ENCODE measurements at regions not wholly inside any gene's neighbourhood (a gene's known extent, or its start where the extent isn't known, plus 50 kb on each side); places are given as distances from the start of the nearest gene placed in this dataset.

GRCh38 chr7:91683823-91684222 is 196.7 kb downstream of the MTERF1 start:
- peak; percentile 77 for DNase-seq (ENCODE audit: low read depth)
- TF ChIP-seq CTCF (IDR thresholded peaks at IDR 0.05; ENCODE audit: low read length, missing control alignments), result no peak

GRCh38 chr7:91685544-91685943 is 195.0 kb downstream of the MTERF1 start:
- TF ChIP-seq CTCF (IDR thresholded peaks at IDR 0.05; ENCODE audit: low read length, missing control alignments), result no peak
- H3K4me3 ChIP-seq (replicated peaks; ENCODE audit: low read depth, low read length), result no peak overlapping the region
- peak; percentile 74 for DNase-seq (ENCODE audit: low read depth)

More at GRCh38 chr7:91683823-91684222, 196.7 kb downstream of the MTERF1 start:
- H3K4me3 ChIP-seq (replicated peaks; ENCODE audit: low read depth, low read length), result no peak overlapping the region

GRCh38 chr7:91690541-91691070 is 189.9 kb downstream of the MTERF1 start:
- no peak for TF ChIP-seq CTCF (IDR thresholded peaks at IDR 0.05; ENCODE audit: low read length, missing control alignments)
- no peak overlapping the region for H3K4me3 ChIP-seq (replicated peaks; ENCODE audit: low read depth, low read length)
- DNase-seq (ENCODE audit: low read depth), result no peak

DNA sequence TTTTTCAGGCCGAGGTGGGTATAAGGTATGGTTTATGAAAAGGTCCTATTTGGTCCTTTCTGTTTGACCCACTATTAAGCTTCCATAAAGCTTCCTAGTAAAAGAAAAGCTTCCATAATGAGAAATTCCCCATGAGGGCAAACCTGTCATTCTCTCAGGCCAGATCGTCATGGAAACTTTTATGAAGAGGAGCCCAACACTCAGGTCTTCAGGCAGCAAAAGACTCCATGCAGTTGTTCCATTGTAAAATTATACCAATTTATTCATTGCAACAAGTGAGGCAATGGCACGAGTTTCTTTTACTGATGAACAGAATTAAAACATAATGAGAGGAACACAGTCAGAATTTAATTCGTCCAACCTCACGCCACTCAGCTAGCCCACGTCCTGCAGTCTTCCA is 188.6 kb downstream of the MTERF1 start:
- TF ChIP-seq CTCF (IDR thresholded peaks at IDR 0.05; ENCODE audit: low read length, missing control alignments), result no peak
- no peak overlapping the region for H3K4me3 ChIP-seq (replicated peaks; ENCODE audit: low read depth, low read length)
- no peak for DNase-seq (ENCODE audit: low read depth)

DNA sequence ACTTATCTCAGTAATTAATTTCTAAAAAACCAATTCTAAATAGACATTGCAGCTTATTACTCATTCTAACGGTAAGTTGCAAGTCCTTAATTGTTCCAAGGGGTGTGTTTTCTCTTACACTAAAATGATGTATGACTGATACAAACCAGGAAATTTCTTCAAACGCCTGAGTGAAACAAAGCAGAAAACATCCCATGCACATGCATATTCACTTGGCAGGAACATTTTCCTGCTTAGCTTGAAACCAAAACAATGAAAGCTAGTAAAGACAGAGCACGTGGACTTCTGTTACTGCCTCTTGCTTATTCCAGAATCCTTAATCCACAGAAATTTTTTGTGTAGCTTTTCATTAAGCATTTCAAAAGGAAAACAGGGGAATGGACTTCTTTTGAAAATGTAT is 187.7 kb downstream of the MTERF1 start:
- no peak for TF ChIP-seq CTCF (IDR thresholded peaks at IDR 0.05; ENCODE audit: low read length, missing control alignments)
- H3K4me3 ChIP-seq (replicated peaks; ENCODE audit: low read depth, low read length), result no peak overlapping the region
- DNase-seq (ENCODE audit: low read depth), result peak; percentile 51

- H3K4me3 ChIP-seq (replicated peaks; ENCODE audit: low read depth, low read length), result no peak overlapping the region
- no peak for TF ChIP-seq CTCF (IDR thresholded peaks at IDR 0.05; ENCODE audit: low read length, missing control alignments)
Observed at GRCh38 chr7:91694351-91694841, 186.1 kb downstream of the MTERF1 start.

GRCh38 chr7:91710881-91711280 is 169.6 kb downstream of the MTERF1 start:
- DNase-seq (ENCODE audit: low read depth), result no peak
- H3K4me3 ChIP-seq (replicated peaks; ENCODE audit: low read depth, low read length), result no peak overlapping the region
- no peak for TF ChIP-seq CTCF (IDR thresholded peaks at IDR 0.05; ENCODE audit: low read length, missing control alignments)

More at GRCh38 chr7:91694351-91694841, 186.1 kb downstream of the MTERF1 start:
- no peak for DNase-seq (ENCODE audit: low read depth)
